Brain microvascular endothelial cell (primary cell): ENCODE measurements at regions not wholly inside any gene's neighbourhood (a gene's known extent, or its start where the extent isn't known, plus 50 kb on each side); places are given as distances from the start of the nearest gene placed in this dataset.

Experiments
- DNase-seq: peaks from one replicate; pipeline ENCODE4 v3.0.0-alpha.2; 2020
- H3K27ac ChIP-seq: fragments of 250-450 bp; sonication (Bioruptor Pico); 2 replicates; pipeline ENCODE4 v1.5.1; 2020; ENCODE audit warnings: mild to moderate bottlenecking, moderate library complexity
- H3K27me3 ChIP-seq: fragments of 250-450 bp; sonication (Bioruptor Pico); replicated peaks from 2 replicates; pipeline ENCODE4 v1.5.1; 2020; ENCODE audit warnings: mild to moderate bottlenecking
- H3K36me3 ChIP-seq: fragments of 250-450 bp; sonication (Bioruptor Pico); replicated peaks from 2 replicates; pipeline ENCODE4 v1.5.1; 2020; ENCODE audit warnings: mild to moderate bottlenecking
- H3K4me3 ChIP-seq: 2 replicates; pipeline ENCODE4 v1.5.1; 2011; ENCODE audit warnings: low read depth, mild to moderate bottlenecking, control low read depth, low read length, moderate library complexity
- in situ Hi-C: cut with HindIII; loops from 2 replicates; pipeline ENCODE4 v1.10.0; 2017; ENCODE audit warnings: low sequenced_read_pairs, low pct_ligation_motif_present
- TF ChIP-seq, protein P1 (sequence below): IDR thresholded peaks from 2 replicates; pipeline ENCODE4 v1.5.1; 2011; ENCODE audit warnings: low read depth, mild to moderate bottlenecking, moderate library complexity, low read length, control low read depth, inconsistent platforms; ENCODE audit errors: missing control alignments

DNA sequence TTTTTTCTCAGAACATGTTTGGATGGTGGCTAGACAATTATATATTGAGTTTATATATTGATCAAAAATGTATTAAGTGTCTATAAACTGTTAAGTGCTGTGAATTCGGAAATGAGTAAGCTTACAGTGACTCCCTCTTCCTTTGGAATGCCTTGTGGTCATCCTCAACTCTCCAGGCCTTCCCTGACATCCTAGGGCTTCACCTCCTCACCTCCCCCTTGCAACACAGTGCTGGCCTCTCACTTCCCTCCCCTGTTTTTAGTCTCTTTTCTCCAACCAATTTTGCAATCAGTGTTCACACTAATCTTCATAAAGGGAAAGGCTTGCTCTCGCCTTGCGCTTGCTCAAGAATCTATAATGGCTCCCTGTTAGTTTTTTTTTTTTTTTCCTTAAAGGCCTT, 95.1 kb upstream of the C1orf21 start:
- in situ Hi-C loops: no loop called here

DNA sequence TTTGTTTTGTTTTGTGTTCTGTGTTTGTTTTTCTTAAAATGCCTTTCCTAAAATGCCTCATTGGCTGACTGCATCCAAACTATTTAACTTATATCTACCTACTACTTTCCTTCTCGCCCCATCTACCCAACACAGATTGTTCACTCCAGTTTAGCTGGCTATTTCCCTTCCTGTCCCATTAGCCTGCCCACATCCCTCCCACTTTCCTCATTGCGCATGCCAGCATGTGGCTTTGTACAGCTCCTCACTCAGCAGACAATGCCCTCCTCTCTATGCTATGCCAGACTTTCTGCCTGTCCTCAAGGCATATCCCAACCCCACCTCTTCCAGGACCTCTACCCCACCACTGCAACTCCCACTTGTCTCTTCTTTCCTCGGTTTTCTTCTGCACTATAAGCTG, 94.7 kb upstream of the C1orf21 start:
- in situ Hi-C loops: no loop called here
- Histone ChIP-seq H3K4me3 (no peak overlapping the region), H3K36me3 (no peaks in the 10 kb centered on the region), H3K27me3 (no peaks in the 10 kb centered on the region), H3K27ac (no peak overlapping the region)
- TF ChIP-seq, protein P1, sequence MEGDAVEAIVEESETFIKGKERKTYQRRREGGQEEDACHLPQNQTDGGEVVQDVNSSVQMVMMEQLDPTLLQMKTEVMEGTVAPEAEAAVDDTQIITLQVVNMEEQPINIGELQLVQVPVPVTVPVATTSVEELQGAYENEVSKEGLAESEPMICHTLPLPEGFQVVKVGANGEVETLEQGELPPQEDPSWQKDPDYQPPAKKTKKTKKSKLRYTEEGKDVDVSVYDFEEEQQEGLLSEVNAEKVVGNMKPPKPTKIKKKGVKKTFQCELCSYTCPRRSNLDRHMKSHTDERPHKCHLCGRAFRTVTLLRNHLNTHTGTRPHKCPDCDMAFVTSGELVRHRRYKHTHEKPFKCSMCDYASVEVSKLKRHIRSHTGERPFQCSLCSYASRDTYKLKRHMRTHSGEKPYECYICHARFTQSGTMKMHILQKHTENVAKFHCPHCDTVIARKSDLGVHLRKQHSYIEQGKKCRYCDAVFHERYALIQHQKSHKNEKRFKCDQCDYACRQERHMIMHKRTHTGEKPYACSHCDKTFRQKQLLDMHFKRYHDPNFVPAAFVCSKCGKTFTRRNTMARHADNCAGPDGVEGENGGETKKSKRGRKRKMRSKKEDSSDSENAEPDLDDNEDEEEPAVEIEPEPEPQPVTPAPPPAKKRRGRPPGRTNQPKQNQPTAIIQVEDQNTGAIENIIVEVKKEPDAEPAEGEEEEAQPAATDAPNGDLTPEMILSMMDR: no peak
- DNase-seq: no peak

More for the DNA sequence above, 95.1 kb upstream of the C1orf21 start:
- no peak for DNase-seq
- Histone ChIP-seq H3K36me3 (no peaks in the 10 kb centered on the region), H3K27me3 (no peaks in the 10 kb centered on the region), H3K27ac (no peak overlapping the region), H3K4me3 (no peak overlapping the region)
- TF ChIP-seq, protein P1: no peak

DNA sequence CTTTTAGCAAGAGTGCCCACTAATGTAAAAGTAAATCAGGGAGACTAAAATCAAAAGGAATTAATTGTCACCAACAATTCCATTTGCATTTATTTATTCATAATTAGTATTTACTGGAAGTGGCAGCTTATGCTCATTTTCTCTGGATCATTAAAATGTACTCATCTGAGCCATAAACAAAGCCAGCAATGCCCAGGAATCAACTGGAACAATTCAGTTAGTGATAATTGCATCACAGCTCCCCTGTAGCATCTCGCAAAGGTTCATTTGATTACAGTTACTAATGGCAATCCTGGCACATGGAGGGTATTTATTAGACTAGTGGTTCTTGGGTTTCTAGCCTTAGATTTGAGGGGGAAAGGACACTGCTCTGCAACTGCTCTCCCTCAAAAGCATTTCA, 92.7 kb upstream of the C1orf21 start:
- Histone ChIP-seq H3K36me3 (no peaks in the 10 kb centered on the region), H3K4me3 (no peak overlapping the region), H3K27me3 (no peaks in the 10 kb centered on the region), H3K27ac (no peak overlapping the region)
- no peak for DNase-seq
- TF ChIP-seq, protein P1: no peak
- in situ Hi-C loops: no loop called here

DNA sequence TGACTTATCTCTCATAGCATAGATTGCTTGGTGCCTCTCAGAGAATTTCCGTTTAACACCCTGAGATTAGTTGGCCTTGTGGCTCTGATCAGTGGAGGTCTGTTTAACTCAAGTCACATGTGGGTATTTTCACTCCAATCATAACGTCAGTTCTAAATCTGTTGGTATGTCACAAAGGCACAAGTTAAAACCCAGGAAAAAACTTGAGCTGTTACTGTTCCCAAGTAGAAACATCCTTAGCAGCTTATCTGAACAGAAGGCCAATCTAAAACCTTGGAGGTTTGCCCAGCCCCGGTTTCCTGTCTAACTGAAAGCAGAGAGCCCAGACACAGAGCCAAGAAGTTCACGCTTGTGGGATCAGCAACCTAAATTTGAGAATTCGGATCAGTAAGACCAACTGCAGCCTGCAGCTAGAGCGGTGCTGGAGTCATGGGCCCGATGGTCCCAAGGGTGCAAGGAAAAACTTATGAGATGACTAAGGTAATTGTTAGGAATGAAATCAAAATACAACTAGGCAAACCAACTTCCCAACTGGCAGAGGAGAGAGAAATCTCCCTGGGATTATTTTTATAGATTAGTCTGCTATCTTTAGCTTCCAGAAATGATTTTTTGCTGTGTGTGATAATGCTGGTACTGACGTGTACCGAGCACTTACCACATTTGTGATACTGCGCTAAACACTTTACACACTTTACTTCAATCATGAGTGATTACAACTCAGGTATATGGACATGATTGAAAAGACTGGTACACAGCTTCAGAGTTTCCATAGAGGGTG, 90.2 kb upstream of the C1orf21 start:
- in situ Hi-C loops: no loop called here
- TF ChIP-seq, protein P1: no peak
- Histone ChIP-seq H3K27ac (peak overlapping the region; percentile 84), H3K27me3 (no peaks in the 10 kb centered on the region), H3K36me3 (no peaks in the 10 kb centered on the region), H3K4me3 (no peak overlapping the region)
- DNase-seq: peak; percentile 99

DNA sequence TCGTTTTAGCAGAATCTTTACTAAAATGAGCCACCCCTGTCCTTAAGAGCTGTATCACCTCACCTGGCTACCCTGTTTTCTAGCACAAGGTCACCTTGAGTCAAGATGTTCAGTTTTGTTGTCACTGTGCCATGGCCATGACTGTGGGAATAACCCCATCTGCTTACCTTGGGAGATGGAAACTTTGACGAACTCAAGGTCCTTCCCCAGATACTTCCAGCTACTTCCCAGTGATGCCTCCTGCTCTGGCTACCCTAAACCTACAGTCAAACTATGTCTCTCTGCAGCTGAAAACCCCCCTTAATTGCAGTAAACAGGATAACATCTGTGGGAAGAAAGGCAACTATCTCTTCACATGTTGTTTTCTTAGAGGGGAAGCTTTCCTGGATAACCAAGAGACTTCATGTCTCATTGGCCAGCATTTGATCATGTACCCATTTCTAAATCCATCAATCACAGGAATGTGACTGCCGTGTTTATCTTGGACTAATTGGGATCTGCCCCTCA, 89.5 kb upstream of the C1orf21 start:
- TF ChIP-seq, protein P1: no peak
- peak overlapping the region; percentile 84 for H3K27ac ChIP-seq
- DNase-seq: no peak
- no peak overlapping the region for H3K4me3 ChIP-seq
- H3K36me3 ChIP-seq: no peaks in the 10 kb centered on the region
- no peaks in the 10 kb centered on the region for H3K27me3 ChIP-seq
- in situ Hi-C loops: no loop called here
